ENCODE measurements at regions not wholly inside any gene's neighbourhood (a gene's known extent, or its start where the extent isn't known, plus 50 kb on each side); places are given as distances from the start of the nearest gene placed in this dataset.
"Not testable (repeated sequence)": the region's sequence is repeated elsewhere in the genome, so short reads cannot be mapped to it uniquely, and the experiment has no call there.

DNA sequence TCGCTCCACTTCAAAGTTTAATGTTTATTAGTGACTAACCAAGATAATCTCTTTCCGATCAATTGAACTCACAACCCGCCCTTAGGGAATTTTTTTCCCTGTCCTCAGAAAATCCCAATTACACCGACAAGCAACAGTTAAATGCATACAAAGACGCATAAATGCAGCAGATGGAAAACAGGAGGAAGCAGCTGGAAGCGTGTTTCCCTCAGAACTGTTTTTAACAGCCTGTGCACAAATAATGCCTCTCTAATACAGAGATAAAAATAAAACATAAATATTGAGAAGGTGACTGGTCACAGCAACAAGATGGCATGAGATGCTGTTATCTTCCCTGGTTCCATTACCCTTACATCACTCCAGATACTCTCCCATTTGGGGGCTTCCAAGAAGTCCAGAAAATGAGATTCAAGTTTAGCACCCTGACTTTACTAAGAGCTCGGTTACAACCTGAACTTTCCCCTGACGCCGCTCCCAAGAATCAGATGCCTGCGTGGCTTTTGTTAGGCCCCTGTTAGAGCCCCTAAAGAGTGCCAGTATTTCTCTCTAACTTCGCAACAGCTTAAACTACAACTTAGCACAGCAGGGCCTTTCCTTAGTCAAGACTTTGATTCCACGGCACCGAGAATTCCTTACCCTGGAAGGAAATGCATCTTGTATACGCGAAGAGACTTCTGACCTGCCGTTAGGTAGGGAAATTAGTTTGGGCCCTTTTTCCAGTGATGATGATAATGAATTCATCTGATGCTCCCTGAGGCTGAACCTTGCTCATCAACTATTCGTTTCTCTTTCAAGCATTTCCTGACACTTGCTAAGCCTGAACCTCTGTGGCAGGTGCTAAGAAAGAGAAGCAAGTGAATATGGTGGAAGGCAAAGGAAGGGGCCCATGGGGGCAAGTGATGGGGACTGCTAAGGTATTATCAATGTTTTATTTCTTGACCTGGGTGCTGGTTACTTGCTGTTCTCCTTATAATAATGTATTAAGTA is 137.7 kb upstream of the SMYD2 start:
- no peak for DNase-seq

DNA sequence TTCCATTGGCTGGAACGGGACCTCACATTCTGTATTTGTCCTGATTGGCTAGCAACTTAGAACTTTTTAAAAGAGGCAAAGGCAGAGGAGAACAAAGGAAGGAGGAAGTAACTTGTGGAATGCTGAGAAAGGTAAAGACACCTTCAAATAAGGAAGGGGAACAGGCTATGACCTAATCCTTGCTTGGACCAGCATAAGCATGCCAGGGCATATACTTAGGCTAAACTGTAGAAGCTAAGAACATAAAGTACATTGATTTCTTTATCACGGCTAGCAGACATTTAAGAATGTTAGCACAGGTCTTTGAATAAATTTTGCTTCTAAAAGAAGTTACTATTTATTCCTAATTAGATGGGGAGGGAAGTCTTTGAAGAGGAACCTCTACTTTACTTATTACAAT is 136.4 kb upstream of the SMYD2 start:
- not testable (repeated sequence) for DNase-seq

DNA sequence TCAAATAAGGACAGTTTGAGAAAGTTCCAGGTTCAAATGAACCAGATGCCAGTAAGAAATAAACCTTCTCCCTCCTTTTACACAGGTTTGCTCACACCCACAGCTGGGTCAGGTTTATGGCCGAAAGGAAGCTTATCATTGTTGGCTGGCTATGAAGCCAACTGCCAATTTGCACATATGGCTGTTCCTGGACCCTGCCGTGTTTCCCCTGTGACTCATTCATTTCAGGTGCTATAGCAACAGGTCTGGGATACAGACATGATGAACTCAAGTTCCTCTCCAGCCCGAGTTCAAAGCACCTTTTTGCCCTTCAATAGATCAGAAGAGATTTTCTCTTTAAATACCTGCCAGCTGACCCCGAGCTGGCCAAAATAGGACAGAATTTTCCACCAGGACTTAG is 134.4 kb upstream of the SMYD2 start:
- DNase-seq = no peak

DNA sequence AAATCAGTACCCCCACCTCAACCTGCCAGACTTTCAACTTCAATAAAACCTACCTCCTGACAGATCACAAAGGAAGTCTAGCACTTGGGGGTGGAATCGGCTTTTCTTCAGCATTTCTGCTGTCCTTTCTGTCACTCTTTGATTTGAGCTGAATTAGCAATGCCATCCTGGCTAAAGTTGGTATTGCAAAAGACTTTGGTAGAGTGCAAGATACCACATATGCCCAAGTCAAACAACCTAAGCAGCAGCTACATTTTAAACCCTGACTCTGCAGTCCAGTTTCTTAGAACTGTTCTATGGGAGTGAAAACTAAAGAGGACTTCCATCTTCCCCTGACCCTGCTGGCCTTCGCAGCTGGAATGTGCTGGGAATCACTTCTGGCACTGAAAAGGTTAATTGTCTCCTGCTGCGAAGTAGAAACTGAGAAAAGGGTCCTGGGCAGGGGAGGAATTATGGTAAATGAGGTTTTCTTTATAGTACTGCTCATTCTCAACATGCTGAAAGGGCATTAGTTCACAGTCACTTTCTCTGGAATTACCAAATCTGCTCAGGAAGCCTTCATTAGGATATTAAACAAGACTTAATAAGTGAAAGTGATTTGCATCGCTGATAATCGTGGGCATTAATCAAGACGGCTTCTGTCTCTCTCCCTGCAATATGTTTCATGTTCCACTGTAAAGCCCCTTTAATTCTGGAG is 126.2 kb upstream of the SMYD2 start:
- DNase-seq = no peak

DNA sequence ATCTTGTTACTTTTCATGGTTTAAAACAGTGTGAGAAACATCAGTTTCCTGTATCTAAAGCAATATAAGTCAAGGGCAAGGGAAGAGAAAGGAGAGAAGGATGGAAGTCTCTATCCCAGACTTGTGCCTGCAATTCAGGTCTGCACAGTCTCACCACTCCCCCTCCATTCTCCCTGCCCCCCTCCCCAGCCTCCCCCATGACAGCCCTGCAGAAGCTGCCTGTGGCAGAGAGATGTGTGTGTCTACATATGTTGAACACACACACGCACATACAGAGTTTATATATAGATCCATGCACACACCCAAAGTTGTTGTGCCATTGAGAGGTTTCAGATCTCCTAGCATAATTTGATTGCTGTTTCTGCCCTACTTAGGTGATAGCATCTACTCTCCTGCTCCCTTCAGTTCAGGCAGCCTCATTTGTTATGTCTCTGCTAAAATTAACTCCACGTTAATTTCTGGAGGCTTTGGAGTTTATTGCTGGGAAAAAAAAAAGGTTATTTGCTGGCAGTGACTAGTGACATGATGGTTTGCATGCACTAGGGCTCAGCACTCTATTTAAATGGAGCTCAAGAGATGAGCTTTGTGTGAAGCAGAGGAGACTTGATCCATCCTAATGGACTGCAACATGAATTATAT is 124.9 kb upstream of the SMYD2 start:
- no peak for DNase-seq

DNA sequence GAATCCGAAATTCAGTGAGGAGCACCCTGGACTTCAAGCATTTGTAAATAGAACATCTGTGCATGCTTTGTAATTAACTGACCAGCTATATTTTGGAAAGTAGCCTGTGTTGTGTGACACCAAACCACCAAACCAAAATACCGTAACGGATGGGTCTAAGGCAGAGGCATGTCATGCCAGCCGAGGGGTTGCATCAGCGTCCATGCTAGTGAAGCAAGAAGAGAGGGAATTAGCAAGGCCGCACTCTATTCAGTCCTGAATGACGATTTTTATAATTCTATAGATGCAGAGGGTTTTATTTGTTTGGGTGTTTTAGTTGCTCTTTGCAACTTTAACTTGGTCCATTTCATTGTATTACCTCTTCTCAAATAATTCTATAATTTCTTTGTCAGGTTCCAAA is 116.8 kb upstream of the SMYD2 start:
- DNase-seq = no peak

DNA sequence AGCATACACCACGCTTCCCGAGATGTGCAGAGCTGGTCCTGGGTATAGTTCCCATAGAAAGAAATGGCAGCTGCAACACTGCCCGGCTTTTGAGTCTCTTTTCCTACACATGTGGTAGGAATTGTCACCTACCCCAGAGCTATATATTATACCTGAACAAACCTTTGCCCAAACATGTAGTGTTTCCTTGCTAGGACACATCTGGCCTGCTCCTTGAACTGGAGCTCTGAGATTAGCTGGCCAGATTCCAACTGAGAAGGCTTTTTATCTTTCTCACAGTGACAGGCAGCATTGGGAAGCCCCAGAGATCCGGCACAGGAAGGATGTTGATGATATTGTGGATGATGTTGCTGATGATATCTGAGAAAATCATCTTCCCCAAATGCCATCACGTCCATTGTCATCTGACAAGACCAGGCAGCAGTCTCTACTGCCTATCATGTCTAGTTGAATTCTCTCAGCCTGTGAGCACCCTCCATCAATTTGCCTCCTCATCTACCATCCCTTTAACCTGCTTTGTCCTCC is 115.0 kb upstream of the SMYD2 start:
- DNase-seq = no peak

DNA sequence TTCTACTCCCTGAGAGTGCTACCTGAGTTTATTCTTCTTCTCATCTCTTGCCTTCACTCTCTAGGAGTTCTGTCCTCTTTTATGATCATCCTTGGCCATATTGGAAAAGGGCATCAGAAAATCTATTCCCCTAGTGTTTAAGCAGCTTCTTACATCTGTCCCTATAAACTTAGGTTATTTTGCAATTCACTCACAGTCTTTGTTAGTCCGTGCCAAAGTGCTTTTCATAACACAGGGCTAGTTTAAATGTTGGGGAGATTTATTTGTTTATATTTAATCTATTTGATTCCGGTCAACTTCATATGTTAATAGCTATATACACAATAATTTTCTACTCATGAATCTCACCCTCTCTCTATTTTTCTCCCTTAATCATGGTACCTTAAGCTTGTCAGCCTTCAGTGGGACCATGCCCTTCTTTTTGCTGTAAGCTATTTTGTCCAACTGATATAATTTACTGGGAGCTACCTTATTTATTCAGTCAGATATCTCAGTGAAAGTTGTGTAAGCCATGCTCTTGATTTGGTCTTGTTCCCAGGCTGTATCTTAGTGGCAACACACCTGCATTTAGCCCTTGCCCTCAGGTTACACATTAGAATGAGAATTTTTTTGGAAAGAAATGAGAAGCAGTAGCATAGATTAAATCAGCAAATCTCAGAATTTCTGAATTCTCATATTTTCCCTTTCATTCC is 106.3 kb upstream of the SMYD2 start:
- DNase-seq = no peak

DNA sequence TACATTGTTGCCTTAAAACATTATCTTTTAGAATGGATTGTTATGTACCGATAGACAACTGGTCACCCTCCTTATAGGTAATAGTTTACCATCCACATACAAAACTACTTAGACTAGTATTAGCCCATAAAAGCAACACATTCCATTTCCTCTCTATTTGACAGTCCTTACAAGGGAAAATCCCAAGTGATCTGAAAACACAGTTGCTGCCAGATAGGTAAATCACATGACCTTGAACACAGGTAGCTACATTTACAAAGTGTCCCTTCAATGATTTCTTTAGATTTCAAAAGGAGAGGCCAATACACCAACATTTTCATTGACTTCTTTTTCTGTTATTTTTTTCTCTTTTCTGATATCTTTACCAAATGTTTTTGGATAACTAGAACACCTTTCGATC is 102.9 kb upstream of the SMYD2 start:
- DNase-seq = no peak

DNA sequence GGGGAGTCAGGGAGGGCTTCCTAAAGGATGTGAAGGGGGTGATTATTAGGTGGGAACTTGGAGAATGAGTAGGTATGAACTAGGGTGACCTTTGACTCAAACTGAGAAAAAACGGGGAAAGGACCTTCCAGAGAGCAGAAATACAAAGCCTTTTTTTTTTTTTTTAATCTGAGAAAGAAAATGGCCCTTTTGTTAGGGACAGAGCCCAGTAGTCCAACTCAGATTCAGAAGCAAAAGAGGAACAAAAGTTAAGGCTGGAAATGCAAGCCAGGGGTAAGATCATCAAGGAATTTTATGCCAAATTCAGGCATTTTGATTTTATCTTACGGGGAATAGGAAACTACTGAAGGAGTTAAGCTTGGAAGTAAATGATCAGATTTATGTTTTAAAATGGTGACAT is 96.0 kb upstream of the SMYD2 start:
- no peak for DNase-seq

DNA sequence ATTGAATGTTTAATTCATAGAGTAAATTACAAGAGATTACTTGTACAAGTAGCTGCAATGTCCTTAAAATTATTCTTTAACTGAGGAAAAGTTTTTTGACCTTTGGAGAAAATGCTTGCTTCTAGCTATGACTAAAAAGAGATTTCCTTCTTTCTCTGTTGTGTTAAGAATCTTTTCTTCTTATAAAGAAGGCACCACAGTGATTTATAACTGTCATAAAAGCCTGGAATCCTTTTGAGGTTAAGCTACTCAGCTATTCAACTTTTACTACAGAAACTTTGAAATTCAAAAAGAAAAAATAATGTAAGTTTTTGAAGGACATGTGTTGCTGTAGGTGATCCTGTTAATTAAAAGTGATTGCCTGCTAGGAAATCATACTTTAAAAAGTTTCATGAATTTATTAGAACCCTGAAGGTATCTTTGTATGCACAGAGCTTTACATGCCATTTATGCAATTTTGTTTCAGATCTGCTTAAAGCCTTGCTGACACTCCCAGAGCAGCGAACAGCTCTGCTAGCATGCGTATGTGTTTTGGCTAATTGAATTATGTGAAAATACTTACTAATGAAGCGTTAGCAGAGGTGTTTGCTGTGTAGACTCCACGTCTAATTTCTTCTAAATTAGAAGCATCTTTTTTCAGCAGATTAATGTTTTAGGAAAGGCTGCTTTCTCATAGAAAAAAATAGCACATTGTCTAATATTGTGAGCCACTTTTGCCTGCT is 94.7 kb upstream of the SMYD2 start:
- no peak for DNase-seq

DNA sequence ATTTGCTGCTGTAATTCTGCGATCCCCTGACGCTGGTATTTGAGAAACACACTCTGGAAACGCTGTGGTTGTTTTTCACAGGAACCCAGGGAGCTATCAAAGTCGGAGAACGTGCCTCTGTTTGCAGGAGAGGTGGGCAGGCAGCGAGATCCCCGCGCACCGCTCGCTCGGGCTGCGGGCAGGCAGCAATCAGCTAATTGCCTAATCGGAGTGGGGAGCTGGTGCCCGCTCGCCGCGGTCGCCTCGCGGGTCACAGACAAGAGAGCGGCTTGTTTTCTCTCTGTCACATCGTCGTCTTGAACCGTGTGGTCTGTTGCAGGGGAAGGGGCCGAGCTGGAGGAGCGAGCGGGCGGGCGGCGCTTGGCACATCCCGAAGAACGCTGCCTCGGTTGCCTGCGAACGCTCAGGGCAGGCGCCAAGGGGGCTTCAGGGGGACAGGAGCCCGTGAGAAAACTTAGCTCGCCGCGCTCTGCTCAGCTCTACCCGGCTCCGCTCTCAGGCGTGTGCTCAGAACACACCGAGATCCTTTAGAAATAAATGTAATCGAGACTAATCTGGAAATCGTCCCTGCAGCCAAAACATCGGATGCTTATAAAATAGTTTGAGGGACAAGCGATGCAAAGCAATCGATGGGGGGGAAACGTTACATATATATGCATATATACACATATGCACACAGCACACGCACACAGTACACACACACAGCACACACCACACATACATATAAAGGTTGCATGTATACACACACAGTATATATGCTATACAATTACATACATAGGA is 93.6 kb upstream of the SMYD2 start:
- DNase-seq = no peak

DNA sequence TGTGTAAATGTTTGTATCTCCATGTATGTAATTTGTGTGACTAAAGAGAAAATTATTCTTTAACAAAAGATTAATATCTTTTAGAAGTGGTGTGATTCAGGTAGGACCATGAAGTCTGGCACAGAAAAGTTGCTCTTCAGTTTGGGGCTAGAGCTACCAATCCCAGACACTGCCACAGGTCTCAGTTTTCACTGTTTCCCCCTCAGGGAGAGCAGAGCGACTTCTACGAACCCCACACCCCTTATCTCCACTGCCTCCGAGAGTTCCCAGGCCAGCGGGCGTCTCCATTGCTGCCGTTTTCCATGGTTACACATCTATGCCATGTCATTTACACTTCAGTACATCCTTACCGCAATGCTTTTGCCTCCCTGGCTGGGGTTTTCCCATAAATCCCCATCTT is 93.0 kb upstream of the SMYD2 start:
- no peak for DNase-seq

DNA sequence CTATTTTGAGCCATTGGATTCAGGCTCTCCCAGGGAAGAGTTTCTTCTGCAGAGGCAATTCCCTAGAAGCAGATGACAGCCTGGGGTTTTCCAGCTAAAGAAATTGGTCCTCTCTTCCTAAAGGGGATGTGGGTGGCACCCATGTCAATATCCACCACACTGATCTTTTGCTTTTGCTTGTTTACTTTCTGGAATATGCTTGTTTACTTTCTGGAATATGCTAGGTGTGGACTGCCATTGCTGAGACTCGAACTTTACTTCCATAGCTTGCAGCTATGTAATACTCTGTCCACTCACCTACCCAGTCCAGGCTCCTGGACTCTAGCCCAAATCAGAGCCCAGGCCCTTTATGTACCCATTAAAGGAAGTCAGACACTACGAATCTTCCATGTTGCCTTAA is 92.1 kb upstream of the SMYD2 start:
- no peak for DNase-seq

DNA sequence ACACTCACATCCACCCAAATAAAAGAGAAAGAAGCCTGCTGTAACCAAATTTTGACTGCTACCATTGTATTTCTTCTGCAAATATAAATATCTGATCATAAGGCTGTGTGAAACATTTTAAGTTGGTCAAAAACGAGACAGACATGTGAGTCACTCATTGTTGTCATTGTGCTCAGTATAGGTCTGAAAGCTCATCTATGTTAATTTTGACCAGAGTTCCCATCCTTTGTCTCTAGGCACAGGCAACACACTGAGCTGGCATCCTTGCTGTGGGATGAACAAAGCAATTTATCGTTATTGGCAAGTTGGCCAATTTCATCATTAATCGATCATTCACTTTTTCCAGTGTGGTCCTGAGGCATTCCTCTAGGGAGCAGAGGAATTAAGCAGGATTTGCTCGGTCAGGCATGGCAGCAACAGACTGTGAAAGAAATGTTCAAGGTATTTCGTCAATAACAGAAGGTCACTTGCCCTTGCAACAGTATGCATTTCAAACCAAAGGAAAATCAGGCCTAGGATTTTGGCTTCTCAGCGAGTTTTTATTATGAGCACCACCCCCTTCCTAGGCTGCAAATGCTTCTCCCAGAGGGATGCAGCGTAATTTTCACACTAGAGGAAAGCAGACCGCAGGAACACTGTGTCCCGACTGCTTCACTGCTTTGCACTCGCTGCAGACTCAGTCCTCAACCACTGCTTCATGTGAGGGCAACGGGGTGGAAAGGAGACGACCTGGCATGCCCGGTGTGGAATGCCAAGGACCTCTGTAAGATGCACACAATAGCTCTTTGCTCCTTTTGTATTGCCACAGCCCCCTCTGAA is 87.9 kb upstream of the SMYD2 start:
- no peak for DNase-seq

DNA sequence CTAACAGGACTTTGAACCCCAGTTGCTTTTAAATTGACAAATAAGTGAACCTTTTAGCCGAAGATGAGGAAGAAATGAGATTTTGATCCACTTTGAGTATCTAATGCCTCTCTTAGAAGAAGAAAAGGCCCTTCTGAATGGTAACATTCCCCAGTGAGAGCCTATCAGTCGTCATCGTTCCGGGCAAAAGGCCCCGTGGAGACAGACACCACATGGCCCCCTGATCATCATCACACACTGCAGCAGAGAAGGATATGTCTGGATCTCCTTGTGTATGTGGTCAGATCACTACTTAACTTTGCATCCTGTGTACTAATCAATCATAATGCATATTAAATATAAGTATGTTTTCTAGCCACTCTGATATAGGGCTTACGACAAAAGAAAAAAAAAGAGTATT is 87.3 kb upstream of the SMYD2 start:
- no peak for DNase-seq

DNA sequence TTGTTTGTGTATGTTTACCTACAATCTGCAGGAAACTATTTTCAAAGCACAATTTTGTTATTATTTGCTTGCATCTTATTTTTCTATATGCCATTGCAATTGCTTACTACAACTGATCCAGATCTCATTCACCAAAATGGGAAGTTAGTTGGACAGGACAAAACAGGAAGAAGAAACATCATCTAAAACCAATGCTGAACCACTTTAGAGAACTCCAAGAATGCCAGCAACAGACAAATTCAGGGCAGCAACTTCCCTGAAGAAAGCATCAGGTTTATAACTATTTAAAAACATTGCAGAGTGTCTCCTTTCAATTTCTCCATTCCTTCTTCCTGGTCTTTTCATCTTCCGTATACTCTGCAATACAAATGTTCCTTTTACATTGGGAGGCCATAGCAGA is 82.4 kb upstream of the SMYD2 start:
- peak; percentile 25 for DNase-seq

DNA sequence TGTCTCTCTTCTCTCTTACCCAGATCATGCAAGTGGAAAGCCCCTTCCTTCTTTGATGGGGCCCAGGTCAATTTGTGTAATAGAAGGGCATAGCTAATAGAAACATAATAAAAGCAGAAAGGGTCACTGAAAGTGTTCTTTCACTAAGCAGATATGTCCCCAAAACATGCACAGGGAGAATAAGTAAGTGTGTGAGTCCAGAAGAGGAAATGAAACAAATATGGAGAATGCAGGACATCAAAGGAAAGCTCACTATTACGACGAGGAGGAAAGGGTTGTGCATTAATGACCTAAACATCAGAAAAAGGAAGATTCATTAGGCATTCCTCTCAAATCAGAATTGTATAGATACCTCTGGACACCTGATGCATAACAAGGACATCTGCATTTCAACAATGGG is 81.4 kb upstream of the SMYD2 start:
- peak; percentile 12 for DNase-seq

DNA sequence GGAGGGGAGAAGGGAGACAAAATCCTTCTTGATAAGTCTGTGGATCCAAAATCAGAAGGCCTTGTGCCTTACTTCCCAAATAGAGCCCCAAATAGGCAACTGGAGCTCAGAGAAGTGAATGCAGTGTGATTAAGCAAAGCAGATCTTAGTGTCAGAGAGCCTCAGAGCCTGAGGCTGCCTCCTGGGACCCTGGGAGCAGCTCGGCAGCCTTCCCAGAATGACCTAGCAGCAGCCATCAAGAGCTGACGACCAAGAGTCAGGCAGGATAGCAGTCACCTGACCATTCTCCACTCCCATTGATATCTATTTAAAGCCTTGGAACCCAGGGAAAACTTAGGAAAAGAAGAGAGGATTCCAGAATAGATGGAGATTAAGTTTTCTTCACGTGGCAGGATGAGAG is 78.0 kb upstream of the SMYD2 start:
- DNase-seq = no peak

DNA sequence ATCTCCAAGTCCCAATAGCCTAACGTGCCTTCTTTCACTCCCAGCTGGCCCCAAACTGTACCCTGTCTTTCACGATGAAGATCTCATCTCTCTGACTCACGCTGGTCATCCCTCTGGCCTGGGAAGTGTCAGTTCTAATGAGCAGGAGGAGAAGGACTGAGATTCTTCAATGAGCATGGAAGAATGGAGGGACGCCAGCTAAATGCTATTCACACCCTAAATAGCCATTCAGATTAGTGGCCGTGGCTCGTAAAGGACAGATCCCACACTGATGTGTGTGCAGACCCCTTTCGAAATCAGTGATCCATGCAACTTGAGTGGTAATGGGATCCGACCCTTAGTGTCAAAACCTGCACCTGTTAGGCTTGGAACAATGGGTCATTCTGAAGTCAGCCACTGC is 75.9 kb upstream of the SMYD2 start:
- DNase-seq = no peak

DNA sequence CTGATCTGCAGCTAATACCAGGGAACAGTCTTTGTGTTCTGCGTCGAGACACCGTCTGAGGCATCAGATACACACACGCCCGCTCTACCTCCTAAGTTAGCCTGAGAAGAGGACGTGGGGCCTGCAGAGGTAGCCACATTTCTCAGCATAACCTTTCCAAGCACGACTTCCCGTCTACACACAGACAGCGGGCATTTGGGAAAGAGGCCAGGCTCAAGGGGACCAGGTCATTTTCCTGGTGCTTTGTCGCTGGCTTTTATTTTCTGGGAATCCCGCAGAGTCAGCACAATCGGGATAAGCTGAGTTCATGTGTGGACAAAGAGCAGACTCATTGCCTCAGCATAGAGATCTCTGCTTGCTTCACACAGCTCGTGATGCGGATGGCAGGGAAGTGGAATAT is 72.5 kb upstream of the SMYD2 start:
- DNase-seq = no peak
